ENCODE measurements at regions not wholly inside any gene's neighbourhood (a gene's known extent, or its start where the extent isn't known, plus 50 kb on each side); places are given as distances from the start of the nearest gene placed in this dataset.

DNA sequence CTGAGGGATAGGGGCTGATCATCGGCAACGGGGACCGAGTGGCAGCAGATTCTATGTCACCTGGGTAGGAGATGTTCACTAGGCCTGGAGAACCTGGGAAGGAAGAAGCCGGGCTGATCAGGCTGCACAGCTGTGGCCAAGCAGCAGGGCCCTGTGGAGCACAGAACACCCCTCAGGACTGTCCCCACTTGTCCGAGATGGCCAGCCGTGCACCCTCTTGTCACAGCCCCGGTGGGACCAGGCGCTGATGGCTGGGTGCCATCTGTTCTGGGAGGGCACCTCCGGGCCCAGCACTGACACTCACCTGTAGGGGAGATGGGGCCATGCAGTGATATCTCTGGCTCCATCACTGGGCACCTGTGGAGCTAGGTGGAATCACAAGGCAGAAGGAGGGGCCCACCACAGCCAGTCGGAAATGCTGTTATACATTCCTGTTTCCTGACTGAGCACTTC is 217.9 kb upstream of the RAB6C start:
- intact Hi-C loops (cut with DNase I), result no loop called here
- no peak for DNase-seq (ENCODE audit: low spot score)

DNA sequence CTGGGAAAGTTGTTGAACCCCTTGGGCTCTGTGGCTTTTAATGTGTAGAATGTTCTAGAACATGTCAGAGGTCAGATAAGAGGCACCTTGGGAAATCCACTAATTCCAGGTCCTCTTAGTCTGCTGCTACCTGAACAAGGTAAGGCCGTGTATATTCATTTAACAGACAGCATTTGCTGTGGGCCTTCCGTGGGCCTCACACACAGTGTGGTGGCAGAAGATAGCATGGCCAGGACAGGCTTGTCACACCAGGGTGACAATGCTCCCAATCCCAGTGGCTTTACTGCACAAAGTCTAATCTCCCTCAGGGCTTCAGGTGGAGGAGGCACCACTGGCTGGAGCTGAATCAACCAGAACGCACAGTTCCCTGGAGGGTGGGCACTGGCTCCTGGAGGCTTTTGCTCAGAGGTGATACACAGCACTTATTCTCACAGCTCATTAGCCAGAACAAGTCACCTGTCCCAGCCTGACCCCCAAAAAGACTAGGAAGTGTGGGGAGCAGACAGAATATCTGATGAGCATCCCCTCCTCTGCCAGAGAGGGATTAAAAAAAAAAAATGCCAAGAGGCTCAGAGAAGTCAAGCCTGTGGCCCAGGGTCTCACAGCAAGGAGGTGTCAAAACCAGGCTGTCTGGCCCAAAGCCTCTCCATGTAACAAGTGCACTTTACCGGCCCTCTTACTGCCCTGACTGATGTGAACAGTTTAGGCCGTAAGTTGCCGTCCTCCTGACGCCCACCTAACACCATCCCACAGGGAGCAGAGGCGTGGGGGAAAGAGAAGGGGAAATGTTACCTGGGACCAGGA is 216.9 kb upstream of the RAB6C start:
- no peak for DNase-seq (ENCODE audit: low spot score)
- intact Hi-C loops (cut with DNase I), result no loop called here

DNA sequence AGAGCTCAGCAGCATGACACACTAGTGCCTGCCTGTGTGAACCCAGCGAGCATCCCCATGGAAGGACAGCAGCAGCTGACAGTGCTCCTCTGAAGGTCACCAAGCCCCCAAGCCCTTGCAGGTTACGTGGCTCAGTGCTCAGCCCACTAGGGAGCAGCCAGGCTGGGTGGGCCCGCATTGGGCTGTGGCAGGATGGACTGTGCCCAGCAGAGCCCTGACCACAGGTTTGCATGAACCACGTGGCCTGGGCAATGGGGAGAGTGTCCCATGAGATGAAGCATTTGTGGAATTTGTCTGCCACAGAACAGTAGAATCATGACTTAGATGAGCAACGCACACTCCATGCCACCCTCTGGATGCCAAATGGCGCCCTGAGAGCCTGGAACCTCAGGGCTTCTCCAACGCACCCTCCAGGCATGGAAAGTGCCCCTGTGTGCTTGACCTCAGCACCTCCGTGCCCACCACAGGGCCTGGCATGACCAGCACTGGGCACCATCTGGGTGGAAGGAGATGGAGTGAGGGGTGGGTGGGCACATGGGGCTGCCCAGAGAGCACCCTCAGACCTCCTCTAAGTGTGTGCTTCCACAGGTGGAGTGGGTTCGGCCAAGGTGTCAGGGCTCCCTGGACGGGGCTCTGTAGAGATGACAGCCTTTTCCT is 216.1 kb upstream of the RAB6C start:
- intact Hi-C loops (cut with DNase I), result no loop called here
- no peak for DNase-seq (ENCODE audit: low spot score)

DNA sequence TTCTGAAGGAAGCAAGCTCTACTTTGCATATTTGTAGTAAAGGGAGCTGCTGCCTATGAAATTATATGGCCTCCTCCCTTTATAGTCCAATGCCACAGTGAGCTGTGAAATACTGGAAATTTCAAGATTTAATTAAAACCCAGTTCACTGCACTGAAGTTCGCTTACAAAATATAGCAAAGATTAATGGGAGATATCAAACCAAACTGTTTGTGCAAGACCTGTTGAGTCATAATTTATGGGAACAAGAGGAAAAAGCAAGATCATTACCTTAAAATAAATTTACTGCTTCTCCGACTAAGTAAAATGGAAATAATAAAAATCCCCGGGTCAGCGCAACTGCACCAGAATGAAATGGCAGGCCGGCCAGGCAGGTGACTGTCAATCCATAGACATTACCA is 215.5 kb upstream of the RAB6C start:
- intact Hi-C loops (cut with DNase I), result no loop called here

DNA sequence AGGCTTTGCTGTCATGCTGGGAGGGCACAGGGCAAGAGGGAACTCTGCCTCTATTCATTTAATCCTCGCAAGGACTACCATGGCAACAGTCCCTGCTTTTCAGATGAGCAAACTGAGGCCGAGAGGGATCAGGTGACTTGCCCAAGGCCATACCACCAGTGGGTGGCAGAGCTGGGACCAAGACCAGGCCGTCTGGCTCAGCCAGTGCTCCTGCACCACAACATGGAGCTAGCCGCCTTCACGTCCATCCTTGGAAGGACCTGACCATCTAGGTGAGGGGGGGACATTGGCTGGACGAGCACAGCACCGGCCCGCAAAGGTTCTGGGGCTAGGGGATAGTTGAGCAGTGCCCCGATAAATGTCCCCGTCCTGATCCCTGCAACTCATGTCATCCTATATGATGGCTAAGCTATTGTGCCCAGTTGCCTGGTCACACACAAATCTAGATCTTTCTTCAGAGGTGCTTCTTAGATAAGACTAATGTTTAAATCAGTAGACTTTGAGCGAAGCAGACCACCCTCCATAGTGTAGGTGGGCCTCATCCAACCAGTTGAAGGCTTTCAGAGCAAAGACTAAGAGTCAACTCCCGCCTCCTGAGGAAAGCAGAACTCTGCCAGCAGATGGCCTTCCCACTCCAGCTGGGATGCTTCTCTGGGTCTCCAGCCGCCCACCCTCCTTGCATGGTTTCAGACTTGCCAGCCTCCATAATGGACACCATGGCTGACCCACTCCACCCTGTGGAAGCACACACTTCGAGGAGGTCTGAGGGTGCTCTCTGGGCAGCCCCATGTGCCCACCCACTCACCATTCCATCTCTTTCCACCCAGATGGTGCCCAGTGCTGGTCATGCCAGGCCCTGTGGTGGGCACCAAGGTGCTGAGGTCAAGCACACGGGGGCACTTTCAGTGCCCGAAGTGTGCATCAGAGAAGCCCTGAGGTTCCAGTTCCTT is 214.8 kb upstream of the RAB6C start:
- no peak for DNase-seq (ENCODE audit: low spot score)
- intact Hi-C loops (cut with DNase I), result no loop called here

More for the DNA sequence above, 215.5 kb upstream of the RAB6C start:
- no peak for DNase-seq (ENCODE audit: low spot score)

DNA sequence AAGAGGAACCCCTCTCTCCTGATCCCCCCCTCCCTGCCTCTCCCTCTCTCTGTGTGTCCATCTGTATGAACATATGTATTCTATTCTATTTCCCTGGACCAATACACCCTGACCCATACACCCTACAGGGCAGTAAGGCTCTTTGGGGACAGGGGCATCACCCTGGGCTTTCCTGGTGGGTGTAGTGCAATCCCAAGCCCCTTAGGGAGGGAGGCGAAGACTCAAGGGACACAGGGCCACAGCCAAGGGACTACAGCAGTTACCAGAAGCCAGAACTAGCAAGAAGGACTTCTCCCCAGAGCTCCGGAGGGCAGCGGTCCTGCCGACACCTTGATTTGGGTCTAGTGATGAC is 214.2 kb upstream of the RAB6C start:
- intact Hi-C loops (cut with DNase I), result no loop called here
- no peak for DNase-seq (ENCODE audit: low spot score)

DNA sequence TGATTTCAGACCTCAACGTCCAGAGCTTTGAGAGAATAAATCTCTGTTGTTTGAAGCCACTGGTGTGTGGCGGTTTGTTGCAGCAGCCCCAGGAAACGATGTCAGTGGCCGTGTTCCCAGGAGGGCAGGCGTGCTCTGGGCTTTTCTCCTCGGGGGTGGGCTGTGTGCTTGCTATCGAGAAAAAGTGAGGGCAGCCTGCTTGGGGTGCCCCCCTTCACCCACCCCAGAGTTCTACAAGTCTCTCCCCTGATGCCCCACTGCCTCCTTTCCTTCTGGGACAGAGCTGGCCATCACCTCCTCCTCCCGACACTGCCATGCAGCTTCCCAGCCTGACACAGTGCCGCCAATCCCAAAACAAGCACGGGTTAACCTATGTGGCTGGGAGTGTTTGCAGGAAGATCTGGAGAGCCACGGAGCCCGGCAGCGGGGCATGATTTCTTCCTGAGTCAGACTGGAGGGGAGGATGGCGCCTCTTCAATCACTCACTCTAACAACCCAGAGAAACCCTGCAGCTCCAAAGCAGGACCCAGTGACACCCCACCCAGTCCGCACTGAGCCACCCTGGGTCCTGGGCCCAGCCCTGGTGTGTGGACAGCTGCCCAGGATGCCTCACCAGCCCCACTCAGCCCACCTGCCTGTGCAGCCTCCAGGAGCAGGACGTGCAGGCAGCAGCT is 213.7 kb upstream of the RAB6C start:
- no peak for DNase-seq (ENCODE audit: low spot score)
- intact Hi-C loops (cut with DNase I), result no loop called here

DNA sequence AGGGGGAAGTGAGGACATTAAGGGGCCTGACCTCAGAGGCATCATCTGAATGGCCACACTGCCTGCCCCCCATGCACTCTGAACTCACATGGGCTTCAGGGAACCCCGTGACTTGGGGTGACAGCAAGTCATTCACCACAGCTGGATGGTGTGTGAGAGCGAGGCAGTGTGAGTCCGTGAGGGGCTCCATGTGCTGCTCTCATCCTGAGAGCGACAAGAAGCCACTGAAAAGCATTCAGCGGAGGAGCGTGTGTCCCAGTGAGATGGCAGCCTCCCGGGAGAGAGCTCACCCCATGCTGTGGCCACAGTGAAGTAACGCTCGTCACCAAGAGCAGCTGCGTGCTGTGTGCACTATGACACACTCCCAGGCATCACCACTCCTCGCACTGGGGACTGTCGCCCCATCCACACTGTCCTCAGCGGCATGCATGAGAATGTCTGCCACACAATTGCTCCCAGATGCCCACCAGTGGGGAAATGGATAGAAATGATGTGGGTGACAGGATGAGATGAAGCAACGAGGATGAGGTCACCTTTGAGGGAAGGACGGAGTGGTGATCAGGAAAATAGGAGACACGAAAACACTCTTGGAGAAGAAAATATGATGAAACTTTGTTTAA is 213.0 kb upstream of the RAB6C start:
- intact Hi-C loops (cut with DNase I), result no loop called here
- DNase-seq (ENCODE audit: low spot score), result no peak

DNA sequence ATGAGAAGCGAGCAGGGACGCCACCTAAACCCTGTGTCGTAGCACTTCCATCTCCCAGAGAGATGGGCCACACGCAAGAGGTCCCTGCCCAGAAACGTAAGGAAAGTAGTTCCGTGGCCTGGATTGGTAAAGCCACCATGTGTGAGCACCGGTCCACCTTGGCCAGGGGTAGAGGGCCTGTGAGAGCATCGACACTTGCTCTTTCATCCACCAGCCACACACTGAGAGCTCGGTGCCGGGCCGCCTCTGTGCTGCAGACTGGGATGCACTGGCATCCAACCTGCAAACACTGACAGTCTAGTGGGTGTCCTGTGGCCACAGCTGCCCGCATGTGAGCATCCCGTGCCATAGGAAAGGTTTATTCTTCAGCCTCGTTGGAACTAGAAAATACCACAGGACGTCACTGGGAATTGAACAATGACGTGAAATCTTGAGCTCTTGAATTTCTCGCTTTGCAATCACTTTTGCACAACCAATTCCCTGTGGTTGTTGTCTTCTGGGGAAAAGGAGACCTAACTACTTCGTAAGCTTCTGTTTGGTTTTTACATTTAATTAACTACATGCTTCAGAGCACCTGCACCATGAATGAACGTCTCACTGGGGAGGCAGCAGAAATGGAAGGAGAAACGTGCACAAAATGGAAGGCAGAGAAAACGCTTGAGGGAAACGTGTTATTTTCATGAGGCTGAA is 212.0 kb upstream of the RAB6C start:
- intact Hi-C loops (cut with DNase I), result no loop called here
- DNase-seq (ENCODE audit: low spot score), result no peak

DNA sequence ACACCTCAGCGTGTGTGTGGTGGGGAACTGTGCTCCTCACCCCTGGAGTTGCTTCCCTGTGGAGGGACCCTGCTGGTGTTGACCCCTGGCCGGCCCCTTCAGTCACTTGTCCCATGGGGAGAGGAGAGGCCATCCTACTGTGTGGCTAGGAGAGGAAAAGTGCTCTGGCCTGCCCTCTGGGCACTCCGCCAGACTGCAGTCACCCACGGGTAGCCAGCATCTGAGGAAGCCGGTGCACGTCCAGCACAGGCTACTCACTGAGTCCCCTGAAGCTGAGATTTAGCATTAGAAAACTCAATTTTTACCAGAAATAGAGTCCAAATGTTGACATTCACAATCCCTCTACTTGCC is 211.5 kb upstream of the RAB6C start:
- intact Hi-C loops (cut with DNase I), result no loop called here
- DNase-seq (ENCODE audit: low spot score), result no peak

DNA sequence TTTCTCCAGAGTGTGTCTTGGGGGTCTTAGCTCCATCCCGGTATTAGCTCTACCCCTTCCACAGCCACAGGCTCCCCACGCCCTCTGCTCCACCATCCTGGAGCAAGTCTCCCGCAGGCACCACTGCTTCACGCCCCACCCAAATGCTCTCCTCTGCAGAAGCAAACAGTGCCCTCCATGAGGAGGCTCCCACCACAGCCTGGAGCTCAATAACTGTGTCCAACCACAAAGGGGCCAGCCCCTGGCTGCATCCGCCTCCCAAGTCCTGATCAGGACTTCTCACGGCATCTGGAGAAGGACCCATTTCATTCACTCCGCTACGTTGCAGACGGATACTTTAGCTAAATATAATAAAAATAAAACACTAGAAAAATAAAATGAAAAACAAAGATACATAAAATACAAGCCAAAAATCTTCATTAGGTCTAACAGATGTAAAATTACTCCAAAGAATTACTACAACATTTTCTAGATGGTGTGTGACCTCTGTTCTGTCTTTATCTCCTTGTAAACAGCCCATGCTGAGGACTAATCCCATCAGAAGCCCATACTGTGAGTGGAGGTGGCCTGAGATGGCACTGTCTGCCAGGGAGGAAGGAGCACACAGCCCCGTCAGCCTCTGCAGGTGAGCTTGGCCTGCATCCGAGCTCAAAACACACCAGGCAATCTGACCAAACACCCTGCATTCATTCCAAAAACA is 210.8 kb upstream of the RAB6C start:
- DNase-seq (ENCODE audit: low spot score), result no peak
- intact Hi-C loops (cut with DNase I), result no loop called here

DNA sequence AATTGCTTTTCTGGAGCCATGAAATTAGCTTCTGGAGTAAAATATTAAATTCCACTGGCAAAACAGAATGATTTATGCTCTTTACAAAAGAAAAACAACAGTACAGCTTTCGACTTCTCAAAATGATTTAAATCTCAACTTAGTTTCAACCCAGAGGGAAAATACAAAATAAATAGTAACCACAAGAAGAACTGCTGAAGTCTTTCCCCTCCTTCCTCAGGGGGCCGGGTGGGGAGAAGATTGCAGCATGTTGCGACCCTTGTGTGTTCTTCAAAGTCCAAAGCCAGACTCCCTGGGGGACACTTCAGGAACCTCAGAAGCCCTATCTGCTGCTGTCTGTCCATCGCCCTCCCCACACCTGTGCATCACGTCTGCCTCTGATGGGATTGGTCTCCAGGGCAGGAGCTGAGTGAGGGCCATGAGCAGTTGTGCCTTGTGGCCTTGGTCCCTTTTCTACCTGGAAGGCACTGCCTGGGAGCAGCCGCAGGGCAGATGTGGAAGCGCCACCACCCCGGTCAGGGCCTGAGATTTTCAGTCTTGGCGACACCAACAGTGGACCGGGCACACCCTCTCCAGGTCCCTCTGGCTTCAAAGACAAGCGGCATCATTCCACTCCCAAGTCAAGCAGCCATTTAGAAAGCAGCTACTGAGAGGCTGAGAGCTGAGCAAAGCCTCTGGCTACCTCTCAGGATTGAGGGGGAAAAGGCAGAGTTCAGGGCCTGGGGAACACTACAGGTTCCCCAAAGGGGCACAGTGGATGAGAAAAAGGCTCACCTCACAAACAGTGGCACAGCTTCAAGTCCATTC is 210.1 kb upstream of the RAB6C start:
- DNase-seq (ENCODE audit: low spot score), result no peak
- intact Hi-C loops (cut with DNase I), result no loop called here

DNA sequence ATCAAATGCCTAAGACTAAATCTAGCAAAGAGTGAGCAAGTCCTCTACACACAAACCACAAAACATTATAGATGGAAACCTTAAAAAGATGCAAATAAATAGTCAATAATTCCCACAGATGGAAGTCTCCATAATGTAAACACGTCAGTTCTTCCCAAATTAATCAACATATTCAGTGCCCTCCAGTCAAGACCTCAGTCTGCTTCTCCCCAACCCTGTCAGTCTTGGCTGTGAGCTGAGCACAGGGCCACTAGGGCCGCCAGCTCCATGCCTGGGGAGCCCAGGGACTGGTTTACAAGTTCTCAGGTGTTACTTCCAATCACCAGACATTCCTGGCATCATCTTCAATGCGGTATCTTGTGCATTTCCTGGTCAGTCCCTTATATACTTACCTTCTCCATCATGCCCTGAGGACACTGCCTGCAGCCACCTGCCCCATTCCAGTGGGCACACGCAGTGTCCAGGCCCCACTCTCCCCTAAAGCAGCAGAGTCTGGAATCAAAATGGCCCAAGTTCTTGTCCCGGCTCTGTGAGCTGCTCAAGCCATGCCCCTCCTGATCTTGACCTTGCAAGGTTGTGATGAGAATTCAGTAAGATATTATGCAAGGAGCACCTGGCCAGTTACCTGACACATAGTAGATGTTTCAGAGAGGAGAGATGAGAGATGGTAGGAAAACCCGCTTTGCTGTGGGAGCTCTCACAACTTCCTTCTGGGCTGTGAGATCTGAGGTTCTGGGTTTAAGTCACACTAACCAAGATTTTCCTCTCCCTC is 207.9 kb upstream of the RAB6C start:
- no peak for DNase-seq (ENCODE audit: low spot score)
- intact Hi-C loops (cut with DNase I), result no loop called here

DNA sequence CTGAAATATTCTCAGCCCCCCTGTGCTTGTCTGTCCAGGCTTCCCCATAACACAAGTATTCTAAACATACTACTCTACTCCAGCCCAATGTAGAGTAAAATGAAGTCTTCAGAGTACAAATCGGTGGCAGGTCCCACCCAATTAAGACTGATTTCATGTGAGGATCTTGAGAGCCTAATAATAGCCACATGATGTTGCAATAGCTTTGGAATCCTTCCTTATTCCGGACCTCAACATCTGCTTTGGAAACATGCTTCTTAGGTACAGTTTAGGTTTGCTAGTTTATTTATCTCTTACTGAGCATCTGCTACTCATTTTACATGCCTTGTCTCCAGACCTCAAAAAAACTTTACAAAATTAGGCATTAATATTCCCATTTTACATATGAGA is 207.3 kb upstream of the RAB6C start:
- no peak for DNase-seq (ENCODE audit: low spot score)
- intact Hi-C loops (cut with DNase I), result no loop called here

DNA sequence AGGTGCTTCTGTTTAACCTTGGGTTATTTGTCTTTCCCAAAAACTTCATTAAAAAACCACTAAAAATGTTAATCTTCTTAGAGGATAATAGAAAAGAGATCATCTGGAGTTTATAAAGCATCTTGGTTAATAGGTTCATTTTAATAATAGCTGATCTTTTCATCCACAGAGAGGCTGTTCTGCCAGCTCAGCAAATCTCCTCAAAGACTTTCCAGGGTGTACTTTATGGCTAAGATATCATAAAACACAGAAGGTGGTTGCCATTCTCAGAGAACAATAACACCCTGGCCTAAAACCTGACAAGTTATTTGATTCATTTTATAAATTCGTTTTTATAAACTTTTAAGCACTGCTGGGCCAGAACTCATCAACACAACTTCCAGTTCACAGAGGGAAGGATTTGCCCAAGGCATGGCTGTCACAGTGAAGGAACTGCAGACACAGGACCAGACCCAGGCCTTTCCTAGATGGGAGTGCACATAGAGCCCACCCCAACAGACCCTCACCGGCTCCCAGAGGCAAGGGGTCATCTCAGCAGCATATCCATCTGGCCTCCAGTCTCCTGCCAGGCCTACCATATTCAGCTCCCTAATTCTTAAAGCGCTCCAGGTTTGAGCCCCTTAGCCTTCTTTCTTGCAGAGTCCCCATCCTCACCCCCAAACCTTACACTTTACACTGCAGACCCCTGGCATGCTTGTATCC is 203.4 kb upstream of the RAB6C start:
- intact Hi-C loops (cut with DNase I), result no loop called here
- DNase-seq (ENCODE audit: low spot score), result no peak

DNA sequence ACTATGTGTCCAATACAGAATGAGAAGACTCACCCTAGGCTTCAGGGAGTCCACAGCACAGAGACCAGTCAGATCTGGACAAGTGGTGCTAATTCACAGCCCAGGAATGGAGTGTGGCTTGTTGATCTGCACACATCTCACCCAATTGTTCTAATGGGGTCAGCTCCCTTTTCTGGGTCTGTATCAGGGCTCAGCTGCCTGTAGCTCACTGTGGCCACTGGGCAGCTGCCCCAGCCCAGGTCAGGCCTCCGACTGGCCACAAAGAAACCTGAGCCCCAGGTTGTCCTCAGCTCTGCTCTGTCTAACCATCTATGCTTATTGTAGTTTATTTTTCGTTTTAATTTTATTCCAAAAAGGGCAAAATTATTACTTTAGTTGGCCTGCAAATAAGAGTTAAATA is 202.3 kb upstream of the RAB6C start:
- DNase-seq (ENCODE audit: low spot score), result no peak
- intact Hi-C loops (cut with DNase I), result no loop called here

All from posterior vena cava (tissue), 2 donors.